COLO668 (cell line): ENCODE measurements at regions not wholly inside any gene's neighbourhood (a gene's known extent, or its start where the extent isn't known, plus 50 kb on each side); places are given as distances from the start of the nearest gene placed in this dataset.
"Not testable (repeated sequence)": the region's sequence is repeated elsewhere in the genome, so short reads cannot be mapped to it uniquely, and the experiment has no call there.

Experiments
- DNase-seq: peaks from one replicate; lab custom pipeline; 2025; ENCODE audit not compliant: unreplicated experiment; lab: John Stamatoyannopoulos, UW

- DNase-seq, result no peak
Observed at GRCh38 chr22:25281675-25282345, 62.4 kb downstream of the CRYBB2 start.

DNA sequence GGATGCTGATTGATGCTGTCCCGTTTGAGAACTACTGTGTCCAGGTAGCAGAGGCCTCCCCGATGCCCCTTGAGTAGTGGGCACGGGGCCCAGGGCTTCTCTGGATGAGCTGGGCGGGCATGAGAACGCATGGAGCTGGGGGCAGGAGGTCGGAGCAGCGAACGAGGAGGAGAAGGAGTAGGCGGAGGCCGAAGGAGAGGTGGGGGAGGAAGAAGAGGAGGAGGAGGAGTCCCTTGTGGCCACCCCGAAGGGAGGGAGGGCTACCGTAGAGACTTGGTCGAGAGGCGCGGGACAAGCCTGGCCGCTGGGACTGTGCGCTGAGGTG lies 62.9 kb downstream of the CRYBB2 start:
- DNase-seq, result no peak

DNA sequence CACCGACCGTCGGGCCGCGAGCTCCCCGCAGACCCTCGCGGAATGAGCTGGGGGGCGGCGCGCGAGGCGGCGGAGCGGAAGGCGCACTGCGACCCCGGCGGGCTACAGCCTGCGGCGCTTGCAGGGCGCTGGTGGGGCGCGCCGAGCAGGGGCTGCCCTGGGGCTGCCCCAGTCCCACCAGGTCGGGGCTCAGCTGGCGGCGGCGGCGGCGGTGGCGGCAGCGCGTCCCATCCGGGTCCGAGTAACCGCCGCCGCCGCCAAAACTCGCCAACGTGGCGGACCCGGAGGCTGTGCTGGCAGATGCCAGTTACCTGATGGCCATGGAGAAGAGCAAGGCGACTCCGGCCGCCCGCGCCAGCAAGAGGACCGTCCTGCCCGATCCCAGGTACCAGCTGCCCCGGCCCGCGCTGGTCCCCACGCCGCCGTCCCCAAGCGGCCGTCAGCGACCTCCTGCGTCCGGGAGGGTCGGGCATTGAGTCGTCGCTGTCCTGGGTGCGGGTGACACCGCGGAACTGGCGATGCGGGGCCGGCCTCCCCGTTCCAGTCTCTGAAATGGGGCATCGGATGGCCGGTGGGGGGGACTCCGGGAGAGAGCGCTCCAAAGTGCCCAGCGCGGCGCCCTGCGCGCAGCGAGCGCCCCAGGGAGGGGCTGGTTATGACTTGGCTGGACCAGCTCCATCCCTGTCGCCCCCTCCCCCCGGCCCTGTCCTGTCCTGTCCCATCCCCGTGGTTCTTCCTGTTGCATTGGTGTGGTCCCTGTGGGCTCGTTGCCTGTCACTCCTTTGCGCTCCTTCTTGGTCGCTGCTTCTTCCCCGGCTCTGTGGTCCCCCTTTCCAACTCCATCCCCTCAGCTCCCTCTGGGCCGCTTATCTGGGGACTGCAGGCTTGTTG lies 63.5 kb downstream of the CRYBB2 start:
- no peak for DNase-seq

DNA sequence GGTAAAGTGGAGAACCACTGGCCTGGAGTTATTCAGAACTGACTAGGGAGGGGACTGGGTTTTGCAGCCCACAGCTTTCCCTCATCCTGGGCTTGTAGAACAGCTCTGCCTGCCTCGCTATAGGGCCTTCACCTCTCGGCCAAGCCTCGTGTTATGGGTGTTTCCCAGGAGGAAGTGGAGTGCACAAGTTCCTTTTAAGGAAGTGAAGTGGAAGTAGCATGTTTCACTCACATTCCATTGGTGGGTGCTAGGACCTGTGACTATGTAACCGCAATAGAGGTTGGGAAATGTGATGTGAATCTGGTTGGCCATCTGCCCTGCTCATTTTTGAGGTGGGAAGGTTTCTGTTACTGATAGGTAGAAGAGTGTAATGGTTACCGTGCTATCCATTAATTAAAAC lies 69.0 kb downstream of the CRYBB2 start:
- not testable (repeated sequence) for DNase-seq

DNA sequence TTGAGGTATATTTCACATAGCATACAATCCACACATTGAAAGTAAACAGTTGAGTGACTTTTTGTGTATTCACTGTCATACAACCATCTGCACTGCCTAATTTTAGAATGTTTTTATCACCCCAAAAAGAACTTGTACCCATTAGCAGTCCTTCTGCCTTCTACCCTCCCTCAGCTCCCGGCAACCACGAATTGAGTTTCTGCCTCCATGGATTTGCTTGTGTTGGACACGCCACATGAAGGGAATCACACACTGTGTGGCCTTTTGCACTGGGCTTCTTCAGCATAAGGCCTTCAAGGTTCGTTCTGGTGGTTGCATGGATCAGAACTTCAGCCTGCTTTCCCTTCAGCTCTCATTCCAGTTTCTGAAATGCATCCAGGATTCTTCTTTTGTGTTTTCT lies 82.5 kb downstream of the CRYBB2 start:
- DNase-seq, result not testable (repeated sequence)

GRCh38 chr22:25309586-25309985 lies 90.1 kb downstream of the CRYBB2 start:
- DNase-seq, result not testable (repeated sequence)

DNA sequence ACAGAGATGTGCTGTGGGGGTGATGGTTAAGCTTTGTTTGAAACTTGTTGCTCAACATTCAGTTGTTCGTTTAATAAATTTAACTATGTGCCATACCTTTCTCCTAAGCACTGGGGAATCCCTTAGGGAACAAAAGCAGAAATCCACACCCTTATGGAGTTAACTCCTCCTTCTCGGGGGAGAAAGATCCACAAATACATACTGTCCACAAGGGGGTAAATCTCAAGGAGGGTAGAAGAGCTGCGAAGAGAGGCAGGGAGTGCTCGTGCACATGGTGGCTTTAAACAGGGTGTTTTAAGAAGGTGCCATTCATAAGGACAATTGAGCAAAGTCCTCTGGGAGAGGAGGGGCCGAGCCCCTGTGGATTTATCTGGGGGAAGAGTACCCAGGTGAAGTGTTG lies 92.5 kb downstream of the CRYBB2 start:
- DNase-seq, result not testable (repeated sequence)

DNA sequence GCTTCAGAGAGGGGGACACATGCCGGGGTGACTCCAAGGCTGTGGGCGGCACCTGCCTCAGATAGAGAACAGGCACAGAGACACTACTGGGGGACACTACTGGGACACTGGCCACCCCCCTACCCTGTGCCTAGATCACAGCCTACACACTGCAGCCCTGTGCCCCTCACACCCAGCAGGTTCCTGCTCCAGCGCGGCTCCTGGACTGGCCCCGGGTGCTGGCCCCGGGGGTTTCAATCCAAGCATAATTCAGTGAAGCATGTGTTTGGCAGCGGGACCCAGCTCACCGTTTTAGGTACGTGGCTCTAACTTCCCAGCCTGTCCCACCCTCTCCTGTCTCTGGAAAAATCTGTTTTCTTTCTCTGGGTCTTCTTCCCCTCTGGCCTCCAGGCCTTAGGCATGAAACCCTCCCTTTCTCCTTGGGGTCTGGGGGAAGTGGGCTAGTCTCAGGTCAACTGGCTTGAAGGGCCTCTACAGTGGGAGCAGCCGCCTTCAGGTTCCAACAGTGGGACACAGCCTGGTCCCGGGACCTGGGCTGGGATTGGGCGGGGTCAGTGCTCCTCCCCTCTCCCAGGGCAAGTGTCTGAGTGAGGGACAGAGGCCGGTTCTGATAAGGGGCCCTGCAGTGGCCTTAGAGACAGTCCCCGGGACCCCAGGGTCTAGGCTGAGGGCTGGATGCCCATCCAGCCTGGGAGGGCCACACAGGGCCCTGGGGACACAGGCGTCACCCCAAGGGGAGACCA lies 98.8 kb downstream of the CRYBB2 start:
- DNase-seq, result no peak

- DNase-seq, result no peak
Observed at GRCh38 chr22:25327018-25327755, 107.7 kb downstream of the CRYBB2 start.

GRCh38 chr22:25331050-25331449 lies 111.6 kb downstream of the CRYBB2 start:
- DNase-seq, result no peak

DNA sequence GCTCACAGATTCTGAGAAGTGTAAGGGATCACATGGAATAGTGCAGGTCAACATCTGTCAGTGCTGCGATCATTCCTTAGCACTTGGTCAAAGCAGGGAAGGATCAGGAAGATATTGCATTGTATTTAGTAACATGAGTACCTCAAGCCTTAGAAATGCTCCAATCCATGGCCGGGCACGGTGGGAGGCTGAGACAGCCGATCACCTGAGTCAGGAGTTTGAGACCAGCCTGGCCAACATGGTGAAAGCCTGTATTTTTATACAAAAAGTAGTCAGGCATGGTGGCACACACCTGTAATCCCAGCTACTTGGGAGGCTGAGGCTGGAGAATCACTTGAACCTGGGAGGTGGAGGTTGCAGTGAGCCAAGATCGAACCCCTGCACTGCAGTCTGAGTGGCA lies 112.5 kb downstream of the CRYBB2 start:
- not testable (repeated sequence) for DNase-seq

DNA sequence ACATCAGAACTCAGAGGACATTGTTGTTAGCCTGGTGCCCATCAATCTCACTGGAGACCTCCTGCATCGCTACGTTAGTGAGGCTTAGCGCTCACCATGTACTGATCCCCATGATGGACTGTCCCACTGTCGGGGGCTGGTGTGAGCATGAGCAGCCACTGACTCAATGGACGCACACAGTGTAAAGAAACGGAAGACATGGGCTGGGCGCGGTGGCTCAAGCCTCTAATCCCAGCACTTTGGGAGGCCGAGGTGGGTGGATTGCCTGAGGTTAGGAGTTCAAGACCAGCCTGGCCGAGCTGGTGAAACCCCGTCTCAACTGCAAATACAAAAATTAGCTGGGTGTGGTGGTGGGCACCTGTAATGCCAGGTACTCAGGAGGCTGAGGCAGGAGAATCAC lies 112.9 kb downstream of the CRYBB2 start:
- DNase-seq, result no peak

- DNase-seq, result peak; percentile 66
Observed at GRCh38 chr22:25334162-25334490, 114.7 kb downstream of the CRYBB2 start.

GRCh38 chr22:25334631-25335030 lies 115.2 kb downstream of the CRYBB2 start:
- DNase-seq, result not testable (repeated sequence)

DNA sequence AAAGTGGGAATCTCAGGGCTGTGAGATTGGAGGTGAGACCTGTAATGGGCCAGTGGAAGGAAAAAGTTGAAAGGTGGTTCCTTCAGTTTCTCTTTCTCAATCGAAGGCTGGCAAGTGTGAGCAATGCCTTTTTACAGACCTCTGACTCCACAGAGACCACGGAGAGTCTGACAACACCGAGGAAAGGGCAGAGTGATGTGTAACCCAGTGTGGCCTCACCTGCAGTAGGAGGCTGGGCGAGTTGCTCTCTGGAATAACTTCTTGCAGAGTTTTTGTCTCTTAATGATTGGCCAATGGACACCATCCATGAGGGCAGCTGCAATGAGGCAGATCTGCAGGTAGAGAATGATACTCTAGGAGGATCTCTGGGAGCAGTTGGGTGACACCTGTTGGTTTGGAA lies 115.8 kb downstream of the CRYBB2 start:
- DNase-seq, result not testable (repeated sequence)

DNA sequence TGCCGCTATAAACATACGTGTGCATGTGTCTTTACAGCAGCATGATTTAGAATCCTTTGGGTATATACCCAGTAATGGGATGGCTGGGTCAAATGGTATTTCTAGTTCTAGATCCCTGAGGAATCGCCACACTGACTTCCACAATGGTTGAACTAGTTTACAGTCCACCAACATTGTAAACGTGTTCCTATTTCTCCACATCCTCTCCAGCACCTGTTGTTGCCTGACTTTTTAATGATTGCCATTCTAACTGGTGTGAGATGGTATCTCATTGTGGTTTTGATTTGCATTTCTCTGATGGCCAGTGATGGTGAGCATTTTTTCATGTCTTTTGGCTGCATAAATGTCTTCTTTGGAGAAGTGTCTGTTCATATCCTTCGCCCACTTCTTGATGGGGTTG lies 121.1 kb downstream of the CRYBB2 start:
- not testable (repeated sequence) for DNase-seq

DNA sequence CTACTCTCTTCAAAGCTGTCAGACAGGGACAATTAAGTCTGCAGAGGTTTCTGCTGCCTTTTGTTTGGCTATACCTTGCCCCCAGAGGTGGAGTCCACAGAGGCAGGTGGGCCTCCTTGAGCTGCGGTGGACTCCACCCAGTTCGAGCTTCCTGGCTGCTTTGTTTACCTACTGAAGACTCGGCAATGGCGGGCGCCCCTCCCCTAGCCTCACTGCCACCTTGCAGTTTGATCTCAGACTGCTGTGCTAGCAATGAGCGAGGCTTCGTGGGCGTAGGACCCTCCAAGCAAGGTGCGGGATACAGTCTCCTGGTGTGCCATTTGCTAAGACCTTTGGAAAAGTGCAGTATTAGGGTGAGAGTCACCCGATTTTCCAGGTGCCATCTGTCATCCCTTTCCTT lies 124.9 kb downstream of the CRYBB2 start:
- DNase-seq, result not testable (repeated sequence)

DNA sequence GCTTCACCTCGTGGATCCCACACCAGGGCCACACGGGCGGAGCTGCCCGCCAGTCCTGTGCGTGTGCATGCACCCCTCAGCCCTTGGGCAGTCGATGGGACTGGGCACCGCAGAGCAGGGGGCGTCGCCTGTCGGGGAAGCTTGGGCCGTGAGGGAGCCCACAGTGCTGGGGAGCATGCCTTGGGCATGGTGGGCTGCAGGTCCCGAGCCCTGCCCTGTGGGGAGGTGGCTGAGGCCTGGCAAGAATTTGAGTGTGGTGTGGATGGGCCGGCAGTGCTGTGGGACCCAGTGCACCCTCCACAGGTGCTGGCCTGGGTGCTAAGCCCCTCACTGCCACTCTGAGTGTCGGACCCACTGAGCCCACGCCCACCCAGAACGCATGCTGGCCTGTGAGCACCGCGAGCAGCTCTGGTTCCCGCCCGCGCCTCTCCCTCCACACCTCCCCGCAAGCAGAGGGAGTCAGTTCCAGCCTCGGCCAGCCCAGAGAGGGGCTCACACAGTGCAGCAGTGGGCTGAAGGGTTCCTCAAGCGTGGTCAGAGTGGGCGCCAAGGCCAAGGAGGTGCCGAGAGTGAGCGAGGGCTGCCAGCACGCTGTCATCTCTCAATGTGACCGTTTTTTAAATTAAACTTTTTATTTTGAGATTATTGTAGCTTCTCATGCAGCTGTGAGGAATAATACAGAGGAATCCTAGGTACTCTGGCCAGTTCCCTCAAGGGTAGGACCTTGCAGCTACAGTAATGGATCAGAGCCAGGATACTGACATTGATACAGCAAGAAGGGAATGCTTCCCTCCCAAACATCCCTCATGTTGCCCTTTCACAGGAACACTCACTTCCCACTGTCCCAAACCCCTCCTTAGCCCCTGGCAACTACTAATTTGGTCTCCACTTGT lies 127.7 kb downstream of the CRYBB2 start:
- no peak for DNase-seq

GRCh38 chr22:25347752-25348102 lies 128.3 kb downstream of the CRYBB2 start:
- no peak for DNase-seq

GRCh38 chr22:25348391-25348790 lies 129.0 kb downstream of the CRYBB2 start:
- no peak for DNase-seq
